Muscle layer of colon (tissue), 2 donors: ENCODE measurements at regions not wholly inside any gene's neighbourhood (a gene's known extent, or its start where the extent isn't known, plus 50 kb on each side); places are given as distances from the start of the nearest gene placed in this dataset.
"Not testable (repeated sequence)": the region's sequence is repeated elsewhere in the genome, so short reads cannot be mapped to it uniquely, and the experiment has no call there.

Source experiments
- H3K27ac ChIP-seq: one replicate; pipeline ENCODE4 v1.7.0; 2013; ENCODE audit warnings: low read depth, mild to moderate bottlenecking, low read length, moderate library complexity
- H3K27me3 ChIP-seq, 2 donors: one replicate each; pipeline ENCODE4 v1.7.0; 2013; ENCODE audit warnings: low read length in 2 of 2, mild to moderate bottlenecking in 2 of 2; ENCODE audit not compliant: insufficient read depth in 2 of 2, control insufficient read depth in 1 of 2
- H3K36me3 ChIP-seq: one replicate; pipeline ENCODE4 v1.7.0; 2013; ENCODE audit warnings: mild to moderate bottlenecking, low read length; ENCODE audit not compliant: insufficient read depth
- H3K4me1 ChIP-seq: one replicate; pipeline ENCODE4 v1.7.0; 2013; ENCODE audit warnings: mild to moderate bottlenecking, low read length; ENCODE audit not compliant: insufficient read depth
- H3K4me3 ChIP-seq, 2 donors: one replicate each; pipeline ENCODE4 v1.7.0; 2013; ENCODE audit warnings: low read length in 2 of 2, low read depth in 1 of 2, mild to moderate bottlenecking in 1 of 2, moderate library complexity in 1 of 2
- H3K9ac ChIP-seq: one replicate; pipeline ENCODE4 v1.7.0; 2013; ENCODE audit warnings: low read length
- H3K9me3 ChIP-seq: one replicate; pipeline ENCODE4 v1.7.0; 2013; ENCODE audit warnings: mild to moderate bottlenecking, low read length
- donor health status: abdominal sarcoma.
- donor health status: Adenocarcinoma of cecum.

DNA sequence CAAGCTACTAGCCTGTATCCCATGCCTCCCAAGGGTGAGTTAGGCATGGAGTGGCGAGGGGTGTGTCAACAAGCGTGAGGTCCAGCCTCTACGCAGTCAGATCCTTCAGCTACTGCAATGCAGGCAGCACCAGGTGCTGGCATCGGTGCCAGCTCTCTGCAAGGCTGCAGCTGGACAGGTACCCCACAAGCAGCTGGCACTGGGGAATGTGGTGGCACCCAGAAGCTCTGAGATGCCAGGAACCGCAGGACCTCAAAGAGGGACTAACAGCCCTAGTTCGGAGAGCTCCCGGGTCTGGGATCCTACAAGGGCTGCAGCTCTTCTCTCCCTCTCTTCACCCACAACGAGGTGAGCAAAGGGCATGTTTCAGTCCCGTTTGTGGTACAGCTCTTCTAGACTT lies 974.5 kb downstream of the LTN1 start:
- no peak overlapping the region for H3K4me3 ChIP-seq
- H3K9ac ChIP-seq = no peak overlapping the region
- H3K36me3 ChIP-seq = no peaks in the 10 kb centered on the region
- no peaks in the 10 kb centered on the region for H3K9me3 ChIP-seq
- H3K27me3 ChIP-seq = no peaks in the 10 kb centered on the region
- H3K4me1 ChIP-seq = no peaks in the 10 kb centered on the region
- no peak overlapping the region for H3K27ac ChIP-seq

DNA sequence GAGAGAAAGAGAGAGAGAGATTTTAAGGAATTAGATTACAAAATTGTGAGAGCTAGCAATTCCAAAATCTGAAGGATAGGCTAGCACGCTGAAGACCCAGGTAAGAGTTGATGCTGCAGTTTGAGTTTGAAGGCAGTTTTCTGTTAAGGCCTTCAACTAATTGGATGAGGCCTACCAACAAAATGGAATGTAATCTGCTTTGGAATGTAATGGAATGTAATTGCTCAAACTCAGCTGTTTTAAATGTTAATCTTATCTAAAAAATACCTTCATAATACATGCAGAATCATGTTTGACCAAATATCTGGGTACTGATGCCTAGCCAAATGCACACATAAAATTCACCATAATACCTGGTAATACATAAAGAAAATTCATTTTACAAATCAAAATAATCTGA lies 976.1 kb downstream of the LTN1 start:
- Histone ChIP-seq H3K9ac (no peak overlapping the region), H3K4me1 (peaks cover 5% of the 10 kb centered on the region), H3K27ac (no peak overlapping the region), H3K27me3 (no peaks in the 10 kb centered on the region), H3K36me3 (no peaks in the 10 kb centered on the region), H3K9me3 (no peaks in the 10 kb centered on the region), H3K4me3 (no peak overlapping the region)

DNA sequence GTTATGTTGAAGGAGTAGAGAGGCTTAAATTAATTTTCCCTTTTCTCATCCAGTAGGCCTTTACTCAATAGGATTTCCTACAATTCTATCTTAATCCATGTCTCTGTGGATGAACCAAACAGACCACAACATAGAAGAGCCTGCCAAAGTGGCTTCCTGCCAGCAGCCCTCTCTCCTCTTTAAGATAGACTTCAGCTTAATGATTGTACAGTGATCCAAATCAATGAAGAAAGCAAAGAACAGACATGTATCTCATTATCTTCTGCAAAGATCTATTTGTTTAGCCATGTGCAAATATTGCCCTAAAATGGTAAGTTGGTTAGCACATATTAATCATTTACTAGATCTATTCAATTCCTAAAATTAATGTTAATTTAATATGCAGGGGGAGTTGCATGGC lies 979.6 kb downstream of the LTN1 start:
- not testable (repeated sequence) for H3K36me3 ChIP-seq, H3K9ac ChIP-seq

DNA sequence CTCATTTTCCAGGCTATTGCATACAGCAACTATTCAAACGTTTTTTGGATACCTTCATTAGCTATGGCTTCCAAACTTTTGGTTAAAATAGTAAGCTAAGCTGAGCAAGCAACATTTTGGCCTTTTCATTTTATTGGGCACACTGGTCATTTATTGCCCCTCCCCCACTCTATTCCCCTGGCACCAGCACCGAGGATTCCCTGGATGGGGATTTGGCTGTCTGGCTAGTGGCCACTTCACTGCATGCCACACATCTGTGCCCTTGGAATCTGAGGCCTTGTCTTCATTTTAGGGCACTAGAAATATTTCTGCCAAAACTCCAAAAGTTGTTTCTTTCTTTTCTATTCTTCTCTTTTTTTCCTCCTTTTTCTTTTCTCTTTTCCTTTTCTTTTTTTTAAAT lies 980.7 kb downstream of the LTN1 start:
- H3K27me3 ChIP-seq, H3K36me3 ChIP-seq, H3K4me3 ChIP-seq: not testable (repeated sequence)

More for the DNA sequence above, 979.6 kb downstream of the LTN1 start:
- H3K4me1 ChIP-seq, H3K27ac ChIP-seq, H3K4me3 ChIP-seq, H3K27me3 ChIP-seq, H3K9me3 ChIP-seq: not testable (repeated sequence)

DNA sequence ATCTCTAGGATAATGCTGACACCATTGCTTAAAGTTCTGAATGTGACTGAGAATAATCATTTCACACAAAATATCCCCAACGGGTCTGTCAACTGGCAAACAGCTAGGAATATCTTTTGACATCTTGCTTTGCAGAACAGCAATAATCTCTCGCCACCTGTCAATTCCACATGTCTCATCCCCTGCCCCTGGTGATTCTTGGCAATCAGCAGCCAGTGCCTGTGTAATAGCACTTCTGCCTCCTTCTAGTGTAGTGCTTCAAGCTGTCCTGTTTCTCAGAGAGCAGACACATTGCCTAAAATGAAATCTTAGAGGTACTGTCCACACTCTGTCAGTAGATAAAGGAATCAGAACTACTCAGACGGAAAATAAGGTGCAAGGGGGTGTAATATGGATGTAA lies 984.4 kb downstream of the LTN1 start:
- H3K9ac ChIP-seq, H3K4me3 ChIP-seq, H3K27me3 ChIP-seq, H3K9me3 ChIP-seq, H3K27ac ChIP-seq, H3K36me3 ChIP-seq, H3K4me1 ChIP-seq: not testable (repeated sequence)

More for the DNA sequence above, 980.7 kb downstream of the LTN1 start:
- not testable (repeated sequence) for H3K9ac ChIP-seq, H3K9me3 ChIP-seq, H3K27ac ChIP-seq, H3K4me1 ChIP-seq

DNA sequence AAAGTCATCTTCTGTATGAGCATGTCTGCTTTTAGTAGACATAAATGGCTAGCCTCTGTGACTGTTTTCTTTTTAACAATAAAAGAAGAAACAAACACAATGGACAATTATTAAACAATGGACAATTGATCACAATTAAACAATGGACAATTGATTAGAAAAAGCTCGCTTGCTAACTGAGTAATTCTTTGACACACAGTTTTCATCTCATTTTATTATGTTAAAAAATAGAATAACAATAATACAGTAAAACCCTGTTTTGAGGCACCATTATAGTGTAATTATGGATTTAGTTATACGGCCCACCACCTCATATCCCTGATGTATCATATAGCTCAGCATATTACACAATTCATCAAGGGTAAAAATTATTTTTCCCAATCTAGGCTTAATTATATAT lies 989.0 kb downstream of the LTN1 start:
- not testable (repeated sequence) for H3K27me3 ChIP-seq, H3K4me1 ChIP-seq, H3K36me3 ChIP-seq, H3K4me3 ChIP-seq, H3K27ac ChIP-seq, H3K9me3 ChIP-seq, H3K9ac ChIP-seq

DNA sequence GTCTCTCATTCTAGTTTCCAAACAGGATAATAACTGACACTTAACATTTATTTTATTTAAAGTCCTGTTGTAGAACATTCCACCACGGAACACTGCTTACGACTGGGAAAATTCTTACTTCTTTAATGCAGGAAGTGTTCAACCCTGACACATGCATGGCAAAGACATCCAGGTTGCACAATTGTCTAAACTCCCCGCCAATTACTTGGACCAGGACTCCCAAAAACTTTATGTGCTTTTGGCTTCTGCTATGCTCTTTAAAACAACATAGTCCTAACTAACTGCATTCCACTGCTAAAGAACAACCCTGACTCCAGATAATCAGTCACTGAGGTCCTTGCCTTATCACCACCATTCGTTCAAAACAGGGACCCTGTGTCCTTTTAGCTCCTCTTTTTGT lies 995.8 kb downstream of the LTN1 start:
- not testable (repeated sequence) for H3K9ac ChIP-seq, H3K36me3 ChIP-seq, H3K27ac ChIP-seq, H3K9me3 ChIP-seq, H3K4me3 ChIP-seq, H3K4me1 ChIP-seq, H3K27me3 ChIP-seq

DNA sequence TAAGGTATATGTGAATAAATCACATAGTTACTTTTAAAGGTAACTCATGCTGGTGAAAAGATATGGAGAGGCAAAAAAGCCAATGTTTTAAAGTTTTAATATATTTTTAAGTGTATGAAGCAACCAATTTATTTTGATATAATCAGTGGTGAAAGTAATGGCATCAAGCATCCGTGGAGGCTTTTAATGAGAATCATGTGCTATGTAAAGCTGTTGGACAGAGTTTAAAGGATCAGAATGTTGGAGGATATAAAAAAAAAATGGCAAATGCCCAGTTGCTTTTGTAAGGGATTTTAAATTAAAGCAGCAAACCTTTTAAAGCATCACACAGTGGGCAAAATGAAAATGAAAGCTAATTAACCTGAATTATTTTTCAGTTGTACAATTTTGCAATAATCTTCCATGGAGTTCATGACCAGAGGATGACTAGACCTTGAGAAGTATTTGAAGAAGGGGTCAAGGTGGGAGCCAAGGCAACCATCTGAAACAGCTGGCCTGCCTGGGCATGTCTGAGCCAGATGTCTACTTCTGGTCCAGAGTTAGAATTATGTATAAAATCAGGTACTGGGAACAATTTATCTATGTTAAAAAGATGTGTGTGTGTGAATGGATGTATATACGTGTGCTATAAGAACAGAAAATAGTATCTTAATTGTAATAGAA lies 1007.9 kb downstream of the LTN1 start:
- H3K36me3 ChIP-seq, H3K9me3 ChIP-seq, H3K4me1 ChIP-seq, H3K27ac ChIP-seq, H3K27me3 ChIP-seq, H3K4me3 ChIP-seq, H3K9ac ChIP-seq: not testable (repeated sequence)

DNA sequence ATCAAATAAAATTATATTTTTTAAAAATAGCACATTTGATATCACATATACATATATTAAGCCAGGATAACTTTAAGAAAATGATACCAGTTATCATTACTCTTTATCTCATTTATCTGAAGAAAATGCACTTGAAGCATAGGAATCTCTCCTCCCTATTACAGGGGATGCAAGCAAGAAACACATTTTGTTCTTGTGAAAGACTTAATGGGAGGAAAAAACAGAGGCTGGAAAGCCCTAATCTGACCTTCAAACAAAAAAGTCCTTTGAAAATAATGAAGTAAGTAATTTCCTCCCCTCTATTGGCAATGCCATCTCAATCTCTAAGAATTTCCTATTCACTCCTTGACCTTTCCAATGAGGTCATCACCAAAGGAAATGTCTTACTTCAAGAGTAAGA lies 1012.6 kb upstream of the ADAMTS5 start:
- not testable (repeated sequence) for H3K9me3 ChIP-seq, H3K9ac ChIP-seq, H3K4me1 ChIP-seq, H3K27me3 ChIP-seq, H3K36me3 ChIP-seq, H3K27ac ChIP-seq, H3K4me3 ChIP-seq

DNA sequence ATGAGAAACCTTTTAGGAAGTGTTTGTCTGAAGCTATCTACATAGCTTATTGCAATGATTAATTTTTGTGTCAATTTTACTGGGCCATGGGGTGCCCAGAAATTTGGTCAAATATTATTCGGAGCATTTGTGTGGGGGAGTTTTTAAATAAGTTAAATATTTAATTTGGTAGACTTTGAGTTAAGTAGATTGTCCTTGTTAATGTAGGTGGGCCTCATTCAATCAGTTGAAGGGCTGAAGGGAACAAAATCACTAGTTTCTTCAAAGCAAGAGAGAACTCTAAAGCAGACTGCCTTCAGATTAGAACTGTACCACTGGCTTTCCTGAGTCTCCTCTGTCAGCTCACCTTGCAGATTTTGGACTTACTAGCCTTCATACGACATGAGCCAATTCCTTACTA lies 1008.6 kb upstream of the ADAMTS5 start:
- no peaks in the 10 kb centered on the region for H3K36me3 ChIP-seq
- no peak overlapping the region for H3K27ac ChIP-seq
- no peaks in the 10 kb centered on the region for H3K27me3 ChIP-seq
- no peaks in the 10 kb centered on the region for H3K4me1 ChIP-seq
- H3K9ac ChIP-seq = no peak overlapping the region
- H3K9me3 ChIP-seq = no peaks in the 10 kb centered on the region
- no peak overlapping the region for H3K4me3 ChIP-seq

DNA sequence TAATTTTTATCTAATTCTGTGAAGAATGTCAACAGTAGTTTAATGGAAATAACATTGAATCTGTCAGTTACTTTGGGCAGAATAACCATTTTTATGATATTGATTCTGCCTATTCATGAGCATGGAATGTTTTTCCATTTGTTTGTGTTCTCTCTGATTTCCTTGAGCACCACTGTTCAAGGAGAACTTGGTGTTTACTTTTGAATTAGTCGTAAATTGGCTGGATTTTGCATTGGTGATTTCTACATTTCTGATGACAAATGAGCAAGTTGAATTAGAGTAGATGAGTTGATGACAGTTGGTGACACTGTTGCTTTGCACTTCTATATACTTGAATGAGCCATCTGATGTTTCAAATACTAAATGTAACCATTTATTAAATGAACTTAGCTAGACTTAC lies 1007.3 kb upstream of the ADAMTS5 start:
- H3K27ac ChIP-seq, H3K36me3 ChIP-seq, H3K4me1 ChIP-seq, H3K27me3 ChIP-seq, H3K4me3 ChIP-seq, H3K9me3 ChIP-seq, H3K9ac ChIP-seq: not testable (repeated sequence)

DNA sequence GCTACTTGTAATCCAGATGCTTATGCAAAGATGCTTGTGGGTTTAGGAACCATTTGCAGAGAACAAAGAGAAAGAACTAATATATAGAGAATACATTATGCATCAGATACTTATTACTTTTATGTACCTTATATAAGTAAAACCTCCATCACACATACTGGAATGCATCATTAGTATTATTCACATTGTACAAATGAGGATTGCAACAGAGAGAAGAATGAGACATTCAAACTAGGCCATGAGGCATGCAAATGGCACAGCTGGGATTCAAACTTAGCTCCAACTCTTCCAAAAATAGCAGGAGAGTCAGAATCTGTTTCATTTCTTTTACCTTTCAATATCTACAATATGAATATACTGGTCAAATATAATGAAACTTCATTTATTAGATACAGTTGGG lies 1001.4 kb upstream of the ADAMTS5 start:
- not testable (repeated sequence) for H3K9me3 ChIP-seq, H3K4me3 ChIP-seq, H3K36me3 ChIP-seq, H3K4me1 ChIP-seq, H3K9ac ChIP-seq, H3K27ac ChIP-seq, H3K27me3 ChIP-seq
